Ovary (tissue), 7 donors: ENCODE measurements at regions not wholly inside any gene's neighbourhood (a gene's known extent, or its start where the extent isn't known, plus 50 kb on each side); places are given as distances from the start of the nearest gene placed in this dataset.
"Not testable (repeated sequence)": the region's sequence is repeated elsewhere in the genome, so short reads cannot be mapped to it uniquely, and the experiment has no call there.

Source experiments
- DNase-seq, 5 donors: peaks; one replicate each; pipeline ENCODE4 v3.0.0-alpha.2; 2019 to 2020
- H3K27ac ChIP-seq, 2 donors: fragments of 200-600 bp; one replicate each; pipeline versions ENCODE4 v1.5.1 to v1.8.0; 2019 to 2022
- H3K27me3 ChIP-seq: fragments of 200-600 bp; one replicate; pipeline ENCODE4 v1.8.0; 2022
- H3K36me3 ChIP-seq: fragments of 200-600 bp; sonication (generic); one replicate; pipeline ENCODE4 v1.5.1; 2019
- H3K4me1 ChIP-seq: one replicate; pipeline ENCODE4 v1.8.1; 2013; ENCODE audit warnings: mild to moderate bottlenecking, moderate library complexity; ENCODE audit not compliant: insufficient read depth
- H3K4me3 ChIP-seq: fragments of 200-600 bp; sonication (generic); one replicate; pipeline ENCODE4 v1.5.1; 2017
- H3K9me3 ChIP-seq, 2 donors: fragments of 200-600 bp in 1 of 2; sonication (generic) in 1 of 2; one replicate each; pipeline versions ENCODE4 v1.5.1 to v1.8.1; 2013 to 2019; ENCODE audit warnings: mild to moderate bottlenecking in 1 of 2, moderate library complexity in 1 of 2
- EP300 ChIP-seq: sonication (generic); formaldehyde crosslinking; IDR thresholded peaks from one replicate; pipeline ENCODE4 v1.6.1; 2017; ENCODE audit warnings: antibody characterized with exemption
- POLR2A ChIP-seq: fragments of 450-650 bp; IDR thresholded peaks from one replicate; pipeline ENCODE4 v1.6.1; 2017; ENCODE audit warnings: antibody characterized with exemption, mild to moderate bottlenecking, moderate library complexity
- WGBS, 3 donors: extraction: QIAGEN DNeasy Blood & Tissue Kit in 1 of 3; methylation state at CpG; one replicate each; pipeline versions ENCODE4 v1.1.5 to v1.1.7; 2013 to 2017; 5-methylcytosine and 5-hydroxymethylcytosine counted together
- intact Hi-C, 4 donors: fragments of 100-400 bp; cut with DNase I; formaldehyde crosslinking; loops; one replicate each; pipeline versions ENCODE4 v1.11.0 to v1.15.1; 2022 to 2023
- TF ChIP-seq, protein P1 (sequence below), 3 donors: fragments of 450-650 bp in 2 of 3; fragments of 200-600 bp in 1 of 3; IDR thresholded peaks; one replicate each; pipeline versions ENCODE4 v1.5.1 to v1.8.0; 2016 to 2022; ENCODE audit warnings: antibody characterized with exemption in 3 of 3, mild to moderate bottlenecking in 1 of 3
- donor health status: DM: no; HTN: no; CAD: no; lungs with moderate emphysema.
- donor health status: DM: no; HTN: no; CAD: no.
- donor health status: Bipolar disorder and iron deficiency.
- donor health status: DM: no; HTN: no; CAD: no.
- donor health status: DM: yes; HTN: yes; CAD: no.

DNA sequence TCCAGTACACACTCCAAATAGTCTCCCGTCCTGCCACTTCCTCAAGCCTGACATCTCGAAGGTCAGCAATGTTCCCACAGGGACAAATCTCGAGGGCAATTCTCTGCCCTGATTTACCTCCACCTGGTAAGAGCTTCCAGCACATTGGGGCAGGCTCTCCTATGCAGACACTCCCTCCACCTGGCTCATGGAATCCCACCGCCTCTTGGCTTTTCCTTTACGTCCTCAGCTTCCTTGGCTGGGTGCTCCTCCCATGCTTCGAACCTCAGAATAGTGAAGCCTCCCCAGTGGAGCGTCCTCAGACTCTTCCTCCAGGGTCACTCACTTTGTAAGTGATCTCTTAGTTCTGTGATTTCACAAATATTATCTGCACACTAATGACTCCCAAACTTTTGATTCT is 205.2 kb upstream of the ECI2 start:
- TF ChIP-seq EP300 (no peak), POLR2A (no peak)
- TF ChIP-seq, protein P1, sequence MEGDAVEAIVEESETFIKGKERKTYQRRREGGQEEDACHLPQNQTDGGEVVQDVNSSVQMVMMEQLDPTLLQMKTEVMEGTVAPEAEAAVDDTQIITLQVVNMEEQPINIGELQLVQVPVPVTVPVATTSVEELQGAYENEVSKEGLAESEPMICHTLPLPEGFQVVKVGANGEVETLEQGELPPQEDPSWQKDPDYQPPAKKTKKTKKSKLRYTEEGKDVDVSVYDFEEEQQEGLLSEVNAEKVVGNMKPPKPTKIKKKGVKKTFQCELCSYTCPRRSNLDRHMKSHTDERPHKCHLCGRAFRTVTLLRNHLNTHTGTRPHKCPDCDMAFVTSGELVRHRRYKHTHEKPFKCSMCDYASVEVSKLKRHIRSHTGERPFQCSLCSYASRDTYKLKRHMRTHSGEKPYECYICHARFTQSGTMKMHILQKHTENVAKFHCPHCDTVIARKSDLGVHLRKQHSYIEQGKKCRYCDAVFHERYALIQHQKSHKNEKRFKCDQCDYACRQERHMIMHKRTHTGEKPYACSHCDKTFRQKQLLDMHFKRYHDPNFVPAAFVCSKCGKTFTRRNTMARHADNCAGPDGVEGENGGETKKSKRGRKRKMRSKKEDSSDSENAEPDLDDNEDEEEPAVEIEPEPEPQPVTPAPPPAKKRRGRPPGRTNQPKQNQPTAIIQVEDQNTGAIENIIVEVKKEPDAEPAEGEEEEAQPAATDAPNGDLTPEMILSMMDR (IDR thresholded peaks at IDR 0.05): no peak
- Histone ChIP-seq H3K27ac (no peak overlapping the region), H3K9me3 (no peaks in the 10 kb centered on the region), H3K4me3 (no peak overlapping the region), H3K36me3 (no peaks in the 10 kb centered on the region), H3K27me3 (no peaks in the 10 kb centered on the region), H3K4me1 (no peaks in the 10 kb centered on the region)
- no peak for DNase-seq
- 81 to 86% (median 82%) methylated on average over 7 of the region's 7 CpGs for WGBS, 3 donors
- intact Hi-C loops: no loop called here

DNA sequence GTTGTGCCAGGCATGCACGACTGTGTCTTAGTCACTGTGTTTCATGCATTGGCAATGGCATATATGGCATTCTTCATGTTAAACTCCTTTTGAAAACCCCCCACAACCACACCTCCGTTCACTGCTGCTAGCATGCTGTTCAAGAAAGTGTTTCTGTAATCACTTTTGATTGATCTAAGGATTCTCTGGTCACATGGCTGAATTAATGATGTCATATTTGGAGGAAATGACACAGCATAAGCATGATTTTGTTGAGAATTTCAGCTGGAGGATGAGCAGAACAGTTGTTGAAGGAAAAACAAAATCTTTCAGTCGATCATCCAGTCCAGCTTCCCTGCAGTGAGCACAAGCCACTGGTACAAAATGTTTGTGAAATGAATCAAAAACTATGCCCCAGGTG is 203.5 kb upstream of the ECI2 start:
- Histone ChIP-seq H3K27ac (no peak overlapping the region), H3K4me3 (no peak overlapping the region), H3K9me3 (no peaks in the 10 kb centered on the region), H3K36me3 (no peaks in the 10 kb centered on the region), H3K4me1 (no peaks in the 10 kb centered on the region), H3K27me3 (no peaks in the 10 kb centered on the region)
- intact Hi-C loops: no loop called here
- DNase-seq: no peak
- WGBS, 3 donors: 80 to 85% (median 81%) methylated on average over 3 of the region's 3 CpGs
- no peak for TF ChIP-seq POLR2A
- TF ChIP-seq, protein P1 (IDR thresholded peaks at IDR 0.05): no peak
- no peak for TF ChIP-seq EP300

DNA sequence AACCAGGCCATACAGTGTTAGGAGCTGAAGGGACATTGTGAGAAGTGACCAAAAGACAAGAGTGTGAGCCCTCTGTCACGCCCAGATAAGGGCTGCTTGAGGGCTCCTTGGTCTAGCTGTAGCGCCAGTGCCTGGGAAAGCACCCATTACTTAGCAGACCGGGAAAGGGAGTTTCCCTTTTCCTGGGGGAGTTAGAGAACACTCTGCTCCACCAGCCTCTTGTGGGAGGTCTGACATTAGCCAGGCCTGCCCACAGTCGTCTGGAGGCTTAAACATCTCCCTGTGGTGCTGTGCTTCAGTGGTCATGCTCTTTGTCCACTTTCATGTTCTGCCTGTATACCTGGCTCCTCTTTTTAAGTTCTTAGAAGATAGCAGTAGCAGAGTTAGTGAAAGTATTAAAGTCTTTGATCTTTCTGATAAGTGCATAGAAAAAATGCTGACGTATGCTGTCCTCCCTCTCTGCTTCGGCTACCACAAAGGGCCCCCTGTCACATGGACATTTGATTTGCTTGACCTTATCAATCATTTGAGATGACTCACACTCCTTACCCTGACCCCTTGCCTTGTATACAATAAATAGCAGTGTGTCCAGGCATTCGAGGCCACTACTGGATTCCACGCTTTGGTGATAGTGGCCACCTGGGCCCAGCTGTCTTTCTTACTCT is 201.5 kb upstream of the ECI2 start:
- no peaks in the 10 kb centered on the region for H3K4me1 ChIP-seq
- no peaks in the 10 kb centered on the region for H3K36me3 ChIP-seq
- WGBS, 3 donors: 21 to 34% (median 27%) methylated on average over 8 of the region's 8 CpGs
- no peaks in the 10 kb centered on the region for H3K27me3 ChIP-seq
- no peak for DNase-seq
- H3K9me3 ChIP-seq: no peaks in the 10 kb centered on the region
- TF ChIP-seq POLR2A (no peak), EP300 (no peak)
- TF ChIP-seq, protein P1 (IDR thresholded peaks at IDR 0.05): no peak
- H3K27ac ChIP-seq: no peak overlapping the region
- intact Hi-C loops: no loop called here
- H3K4me3 ChIP-seq: no peak overlapping the region

DNA sequence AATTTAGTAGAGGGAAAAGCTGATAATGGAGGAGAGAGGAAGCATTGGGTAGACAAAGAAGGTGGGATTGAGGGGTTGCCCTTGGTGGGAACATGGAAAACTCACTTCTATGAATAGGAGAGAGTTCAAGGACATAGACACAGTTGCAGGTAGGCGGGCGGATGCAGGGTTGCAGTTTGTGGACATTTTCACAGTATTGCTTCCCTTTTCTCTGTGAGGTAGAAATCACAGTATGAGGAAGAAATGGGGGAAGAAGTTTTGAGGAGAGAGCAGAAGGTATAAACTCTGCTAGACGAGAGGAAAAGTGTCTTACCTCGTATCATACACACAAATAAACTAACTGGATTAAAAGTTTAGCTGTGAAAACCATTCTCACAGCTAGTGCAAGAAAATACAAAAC is 200.7 kb upstream of the ECI2 start:
- 77 to 90% (median 88%) methylated on average over 4 of the region's 4 CpGs for whole genome bisulfite sequencing, 3 donors

DNA sequence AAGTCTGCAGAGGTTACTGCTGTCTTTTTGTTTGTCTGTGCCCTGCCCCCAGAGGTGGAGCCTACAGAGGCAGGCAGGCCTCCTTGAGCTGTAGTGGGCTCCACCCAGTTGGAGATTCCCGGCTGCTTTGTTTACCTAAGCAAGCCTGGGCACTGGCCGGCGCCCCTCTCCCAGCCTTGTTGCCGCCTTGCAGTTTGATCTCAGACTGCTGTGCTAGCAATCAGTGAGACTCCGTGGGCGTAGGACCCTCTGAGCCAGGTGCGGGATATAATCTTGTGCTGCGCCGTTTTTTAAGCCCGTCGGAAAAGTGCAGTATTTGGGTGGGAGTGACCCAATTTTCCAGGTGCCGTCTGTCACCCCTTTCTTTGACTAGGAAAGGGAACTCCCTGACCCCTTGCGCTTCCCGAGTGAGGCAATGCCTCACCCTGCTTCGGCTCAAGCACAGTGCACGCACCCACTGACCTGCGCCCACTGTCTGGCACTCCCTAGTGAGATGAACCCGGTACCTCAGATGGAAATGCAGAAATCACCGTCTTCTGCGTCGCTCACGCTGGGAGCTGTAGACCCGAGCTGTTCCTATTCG is 198.9 kb upstream of the ECI2 start:
- H3K36me3 ChIP-seq, H3K9me3 ChIP-seq, H3K4me3 ChIP-seq, H3K27ac ChIP-seq, DNase-seq, H3K27me3 ChIP-seq, H3K4me1 ChIP-seq, intact Hi-C loops: not testable (repeated sequence)
- 72 to 78% (median 77%) methylated on average over 24 of the region's 24 CpGs for WGBS, 3 donors

More for the DNA sequence above, 200.7 kb upstream of the ECI2 start:
- intact Hi-C loops: no loop called here
- no peaks in the 10 kb centered on the region for H3K36me3 ChIP-seq
- H3K4me3 ChIP-seq: no peak overlapping the region
- DNase-seq: no peak
- no peaks in the 10 kb centered on the region for H3K27me3 ChIP-seq
- H3K4me1 ChIP-seq: no peaks in the 10 kb centered on the region
- H3K27ac ChIP-seq: no peak overlapping the region
- TF ChIP-seq POLR2A (no peak), EP300 (no peak)
- TF ChIP-seq, protein P1 (IDR thresholded peaks at IDR 0.05): no peak
- no peaks in the 10 kb centered on the region for H3K9me3 ChIP-seq
